ENCODE measurements at regions not wholly inside any gene's neighbourhood (a gene's known extent, or its start where the extent isn't known, plus 50 kb on each side); places are given as distances from the start of the nearest gene placed in this dataset.

DNA sequence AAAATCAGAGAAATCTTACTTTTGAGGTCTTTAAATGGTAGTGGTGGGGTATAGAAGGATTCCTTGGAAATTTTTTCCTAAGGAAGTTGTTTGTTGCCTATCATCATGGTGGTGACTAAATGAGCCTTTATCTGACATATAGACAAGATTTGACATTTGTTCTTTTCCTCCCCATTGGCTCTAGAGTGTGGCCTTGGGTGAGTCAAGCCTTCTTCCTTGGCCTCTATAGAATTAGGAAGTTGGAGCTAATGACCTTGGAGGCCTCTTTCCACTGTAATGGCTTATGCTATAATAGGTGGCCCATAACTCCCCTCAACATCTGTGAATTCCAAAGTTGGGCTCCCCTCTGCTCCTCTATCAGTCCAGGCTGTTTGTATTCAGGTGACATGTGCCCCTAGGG lies 79.1 kb upstream of the HNF1B start:
- Histone ChIP-seq H3K4me1 (peaks cover 20% of the 10 kb centered on the region), H3K36me3 (no peaks in the 10 kb centered on the region), H3K27me3 (ENCODE audit: low read depth) (no peaks in the 10 kb centered on the region), H3K9me3 (replicated peaks) (no peaks in the 10 kb centered on the region), H3K4me3 (no peak overlapping the region), H3K27ac (replicated peaks) (no peak overlapping the region)
- DNase-seq: no peak
- intact Hi-C loops (cut with micrococcal nuclease): no loop called here
- TF ChIP-seq, protein P1, sequence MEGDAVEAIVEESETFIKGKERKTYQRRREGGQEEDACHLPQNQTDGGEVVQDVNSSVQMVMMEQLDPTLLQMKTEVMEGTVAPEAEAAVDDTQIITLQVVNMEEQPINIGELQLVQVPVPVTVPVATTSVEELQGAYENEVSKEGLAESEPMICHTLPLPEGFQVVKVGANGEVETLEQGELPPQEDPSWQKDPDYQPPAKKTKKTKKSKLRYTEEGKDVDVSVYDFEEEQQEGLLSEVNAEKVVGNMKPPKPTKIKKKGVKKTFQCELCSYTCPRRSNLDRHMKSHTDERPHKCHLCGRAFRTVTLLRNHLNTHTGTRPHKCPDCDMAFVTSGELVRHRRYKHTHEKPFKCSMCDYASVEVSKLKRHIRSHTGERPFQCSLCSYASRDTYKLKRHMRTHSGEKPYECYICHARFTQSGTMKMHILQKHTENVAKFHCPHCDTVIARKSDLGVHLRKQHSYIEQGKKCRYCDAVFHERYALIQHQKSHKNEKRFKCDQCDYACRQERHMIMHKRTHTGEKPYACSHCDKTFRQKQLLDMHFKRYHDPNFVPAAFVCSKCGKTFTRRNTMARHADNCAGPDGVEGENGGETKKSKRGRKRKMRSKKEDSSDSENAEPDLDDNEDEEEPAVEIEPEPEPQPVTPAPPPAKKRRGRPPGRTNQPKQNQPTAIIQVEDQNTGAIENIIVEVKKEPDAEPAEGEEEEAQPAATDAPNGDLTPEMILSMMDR (IDR thresholded peaks at IDR 0.05; ENCODE audit: borderline replicate concordance): no peak

DNA sequence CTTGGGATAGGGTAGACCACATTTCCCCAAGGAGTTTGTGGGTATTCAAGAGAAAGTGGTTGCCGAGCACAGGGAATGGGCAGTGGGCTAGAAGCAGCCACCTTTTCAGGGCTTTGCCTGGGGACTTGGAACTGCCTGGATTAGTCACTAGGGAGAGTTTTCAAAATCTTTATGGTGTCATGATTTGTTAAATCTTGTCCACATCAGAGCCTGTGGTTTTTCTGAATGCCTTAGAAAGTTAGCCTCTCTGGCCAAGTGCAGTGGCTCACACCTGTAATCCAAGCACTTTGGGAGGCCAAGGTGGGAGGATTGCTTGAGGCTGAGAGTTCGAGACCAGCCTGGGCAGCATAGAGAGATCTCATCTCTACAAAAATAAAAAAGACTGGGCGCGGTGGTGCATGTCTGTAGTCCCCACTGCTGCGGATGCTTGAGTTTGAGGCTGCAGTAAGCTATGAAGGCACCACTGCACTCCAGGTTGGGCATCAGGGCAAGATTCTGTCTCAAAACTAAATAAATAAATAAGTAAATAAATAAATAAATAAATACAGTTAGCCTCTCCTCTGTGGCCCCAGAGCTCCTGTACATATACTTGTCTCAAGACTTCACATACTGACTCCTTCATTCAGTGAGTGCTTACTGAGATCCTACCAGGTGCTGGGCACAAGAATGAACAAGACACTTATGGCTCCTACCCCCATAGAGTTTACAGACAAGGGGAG lies 76.3 kb upstream of the HNF1B start:
- intact Hi-C loops (cut with micrococcal nuclease): no loop called here

DNA sequence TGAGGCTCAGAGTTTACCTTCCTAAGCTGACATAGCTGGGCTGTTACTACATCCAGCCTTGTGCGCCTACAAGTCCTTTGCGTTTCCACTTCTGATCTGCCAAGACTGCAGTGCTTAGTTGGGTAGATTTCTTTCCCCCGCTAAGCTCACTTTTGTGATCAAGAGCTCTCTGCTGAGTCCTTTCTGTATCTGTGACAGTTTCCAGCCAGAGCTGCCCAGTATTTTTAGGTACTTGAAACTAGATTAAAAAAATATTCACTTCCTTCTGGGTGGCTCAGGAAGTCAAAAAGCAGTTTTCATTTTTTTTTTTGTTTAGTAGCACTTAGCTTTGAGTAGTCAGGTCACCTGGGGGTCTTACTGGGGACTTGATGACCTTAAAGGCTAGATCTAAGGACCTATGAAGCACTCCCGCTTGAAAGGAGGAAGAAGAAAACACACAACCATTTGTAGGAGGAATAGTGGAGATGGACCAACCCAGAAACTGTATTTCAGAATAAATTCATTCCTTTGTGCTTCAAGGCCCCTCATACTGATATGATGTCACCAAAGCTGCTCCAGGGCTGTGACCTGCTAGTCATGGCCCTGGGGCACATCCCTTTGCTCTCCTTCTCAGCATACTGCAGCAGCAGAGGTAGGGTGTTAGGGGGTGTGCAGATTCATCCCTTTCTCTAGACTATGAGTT lies 75.6 kb upstream of the HNF1B start:
- intact Hi-C loops (cut with micrococcal nuclease): no loop called here
- DNase-seq: no peak
- no peak overlapping the region for H3K4me3 ChIP-seq
- H3K36me3 ChIP-seq: no peaks in the 10 kb centered on the region
- no peak overlapping the region for H3K27ac ChIP-seq (replicated peaks)
- no peaks in the 10 kb centered on the region for H3K9me3 ChIP-seq (replicated peaks)
- peaks cover 19% of the 10 kb centered on the region for H3K4me1 ChIP-seq
- TF ChIP-seq, protein P1 (IDR thresholded peaks at IDR 0.05; ENCODE audit: borderline replicate concordance): no peak
- peaks cover 3% of the 10 kb centered on the region for H3K27me3 ChIP-seq (ENCODE audit: low read depth)

More for the DNA sequence above, 76.3 kb upstream of the HNF1B start:
- peaks cover 20% of the 10 kb centered on the region for H3K4me1 ChIP-seq
- no peaks in the 10 kb centered on the region for H3K27me3 ChIP-seq (ENCODE audit: low read depth)
- H3K36me3 ChIP-seq: no peaks in the 10 kb centered on the region
- TF ChIP-seq, protein P1 (IDR thresholded peaks at IDR 0.05; ENCODE audit: borderline replicate concordance): no peak
- no peak overlapping the region for H3K27ac ChIP-seq (replicated peaks)
- no peak for DNase-seq
- no peak overlapping the region for H3K4me3 ChIP-seq
- H3K9me3 ChIP-seq (replicated peaks): no peaks in the 10 kb centered on the region

DNA sequence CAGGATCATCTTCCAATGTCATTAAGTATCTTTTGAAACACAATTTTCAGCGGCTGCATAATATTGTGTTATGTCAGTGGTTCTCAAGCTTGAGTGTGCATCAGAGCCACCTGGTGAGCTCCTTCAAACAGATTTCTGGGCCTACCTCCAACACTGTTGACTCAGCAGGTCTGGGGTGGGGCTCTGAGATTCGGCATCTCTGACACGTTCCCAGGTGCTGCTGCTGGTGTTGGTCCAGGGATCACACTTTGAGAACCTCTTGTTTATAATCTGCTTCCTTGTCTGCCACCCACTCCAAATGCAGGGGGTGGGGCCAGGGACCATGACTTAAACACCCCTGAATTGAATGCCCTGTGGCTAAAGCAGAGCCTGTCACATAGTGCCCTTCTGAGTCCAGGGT lies 73.8 kb upstream of the HNF1B start:
- peaks cover 21% of the 10 kb centered on the region for H3K27me3 ChIP-seq (ENCODE audit: low read depth)
- H3K36me3 ChIP-seq: no peaks in the 10 kb centered on the region
- H3K4me3 ChIP-seq: no peak overlapping the region
- H3K27ac ChIP-seq (replicated peaks): no peak overlapping the region
- H3K4me1 ChIP-seq: peaks cover 7% of the 10 kb centered on the region
- DNase-seq: no peak
- no peaks in the 10 kb centered on the region for H3K9me3 ChIP-seq (replicated peaks)
- intact Hi-C loops (cut with micrococcal nuclease): no loop called here
- TF ChIP-seq, protein P1 (IDR thresholded peaks at IDR 0.05; ENCODE audit: borderline replicate concordance): no peak

DNA sequence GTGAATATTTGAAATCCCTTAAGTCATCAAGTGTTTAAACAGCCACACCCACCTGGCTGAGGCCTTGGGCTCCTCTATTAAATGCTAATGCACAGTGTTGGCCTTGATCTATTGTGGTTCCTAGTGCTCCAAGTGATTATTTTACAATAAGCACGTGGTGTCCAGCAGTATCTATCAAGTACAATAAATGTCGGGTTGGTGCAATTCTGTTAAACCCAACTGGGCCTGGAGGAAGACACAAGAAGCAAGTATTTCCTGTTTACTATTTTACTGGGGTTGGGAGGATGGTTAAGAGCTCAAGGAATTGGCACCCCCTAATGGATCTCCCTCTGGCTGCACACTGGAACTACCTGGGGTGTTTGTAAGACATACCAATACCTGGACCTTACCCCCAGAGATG lies 72.1 kb upstream of the HNF1B start:
- no peak for DNase-seq
- no peak overlapping the region for H3K4me3 ChIP-seq
- TF ChIP-seq, protein P1 (IDR thresholded peaks at IDR 0.05; ENCODE audit: borderline replicate concordance): no peak
- no peak overlapping the region for H3K27ac ChIP-seq (replicated peaks)
- H3K27me3 ChIP-seq (ENCODE audit: low read depth): peaks cover 34% of the 10 kb centered on the region
- peaks cover 7% of the 10 kb centered on the region for H3K4me1 ChIP-seq
- peaks cover 4% of the 10 kb centered on the region for H3K9me3 ChIP-seq (replicated peaks)
- intact Hi-C loops (cut with micrococcal nuclease): no loop called here
- no peaks in the 10 kb centered on the region for H3K36me3 ChIP-seq
